Upper lobe of left lung (tissue), 6 donors: ENCODE measurements at regions not wholly inside any gene's neighbourhood (a gene's known extent, or its start where the extent isn't known, plus 50 kb on each side); places are given as distances from the start of the nearest gene placed in this dataset.

Experiments used
- ATAC-seq, 2 donors: fragments of 200-7000 bp; cut with Tn5 transposase; one replicate each; pipeline ENCODE4 v1.9.1; 2022; ENCODE audit warnings: mild to moderate bottlenecking in 2 of 2, moderate library complexity in 2 of 2; ENCODE audit not compliant: low FRiP score in 2 of 2
- DNase-seq, 2 donors: peaks; one replicate each; pipeline ENCODE4 v3.0.0-alpha.2; 2019 to 2020
- H3K27ac ChIP-seq, 4 donors: fragments of 200-600 bp; sonication (generic); one replicate each; pipeline ENCODE4 v1.5.1; 2016 to 2019
- H3K27me3 ChIP-seq, 4 donors: fragments of 200-600 bp; sonication (generic); one replicate each; pipeline ENCODE4 v1.5.1; 2017 to 2019
- H3K36me3 ChIP-seq, 4 donors: fragments of 200-600 bp; sonication (generic); one replicate each; pipeline ENCODE4 v1.5.1; 2016 to 2019
- H3K4me1 ChIP-seq, 4 donors: fragments of 200-600 bp; sonication (generic); one replicate each; pipeline ENCODE4 v1.5.1; 2018 to 2019
- H3K4me3 ChIP-seq, 4 donors: fragments of 200-600 bp; sonication (generic); one replicate each; pipeline ENCODE4 v1.5.1; 2017 to 2019; ENCODE audit warnings: mild to moderate bottlenecking in 2 of 4, moderate library complexity in 1 of 4
- H3K9me3 ChIP-seq, 4 donors: fragments of 200-600 bp; sonication (generic); one replicate each; pipeline ENCODE4 v1.5.1; 2018 to 2019
- CTCF ChIP-seq, 6 experiments: fragments of 450-650 bp in 4 of 6; fragments of 200-600 bp in 2 of 6; sonication (generic) in 2 of 6; IDR thresholded peaks; one replicate each; pipeline ENCODE4 v1.5.1; 2016 to 2019; ENCODE audit warnings: antibody characterized with exemption in 6 of 6
- EP300 ChIP-seq, 4 donors: sonication (generic); formaldehyde crosslinking; IDR thresholded peaks; one replicate each; pipeline ENCODE4 v1.5.1; 2017; ENCODE audit warnings: antibody characterized with exemption in 4 of 4, control low read depth in 2 of 4
- POLR2A ChIP-seq, 4 donors: fragments of 450-650 bp; IDR thresholded peaks; one replicate each; pipeline ENCODE4 v1.5.1; 2016 to 2017; ENCODE audit warnings: antibody characterized with exemption in 4 of 4, mild to moderate bottlenecking in 2 of 4
- POLR2AphosphoS5 ChIP-seq, 2 donors: sonication (generic); formaldehyde crosslinking; IDR thresholded peaks; one replicate each; pipeline ENCODE4 v1.5.1; 2017; ENCODE audit warnings: antibody characterized with exemption in 2 of 2
- whole genome bisulfite sequencing, 2 donors: methylation state at CpG; one replicate each; pipeline ENCODE4 v1.1.5; 2017 to 2018; 5-methylcytosine and 5-hydroxymethylcytosine counted together
- donor health status: DM: no; HTN: no; CAD: no; lungs with moderate emphysema.
- donor health status: DM: no; HTN: yes; CAD: no; lungs with severe emphysema.

- H3K4me3 ChIP-seq: no peak overlapping the region
- peaks cover 0 to 21% (median 10%) of the 10 kb centered on the region in 4 donors for H3K9me3 ChIP-seq
- H3K36me3 ChIP-seq: no peaks in the 10 kb centered on the region
- no peak for DNase-seq
- H3K4me1 ChIP-seq: no peaks in the 10 kb centered on the region
- ATAC-seq: no peak
- TF ChIP-seq POLR2AphosphoS5 (IDR thresholded peaks at IDR 0.05): no peak
- TF ChIP-seq CTCF (IDR thresholded peaks at IDR 0.05): no peak
- no peak overlapping the region for H3K27ac ChIP-seq
- H3K27me3 ChIP-seq: no peaks in the 10 kb centered on the region
Measured at GRCh38 chr5:118211606-118212005, 776.7 kb downstream of the DTWD2 start.

- Histone ChIP-seq H3K9me3 (peaks cover 0 to 21% (median 10%) of the 10 kb centered on the region in 4 donors), H3K27ac (no peak overlapping the region), H3K36me3 (no peaks in the 10 kb centered on the region), H3K4me3 (no peak overlapping the region), H3K27me3 (no peaks in the 10 kb centered on the region), H3K4me1 (no peaks in the 10 kb centered on the region)
- TF ChIP-seq EP300 (IDR thresholded peaks at IDR 0.05) (no peak), CTCF (IDR thresholded peaks at IDR 0.05) (no peak), POLR2AphosphoS5 (IDR thresholded peaks at IDR 0.05) (no peak), POLR2A (IDR thresholded peaks at IDR 0.05) (no peak)
- DNase-seq: peak in 1 of 2 donors; percentile 79
- peak in 1 of 2 donors; percentile 46 for ATAC-seq
- 96 to 97% methylated on average over 5 to 23 of the region's 23 CpGs for WGBS, 2 donors
Measured at GRCh38 chr5:118208031-118208453, 780.3 kb downstream of the DTWD2 start.

GRCh38 chr5:118199801-118200200, 788.5 kb downstream of the DTWD2 start:
- WGBS, 2 donors: 93 to 96% methylated on average over 2 of the region's 2 CpGs
- no peaks in the 10 kb centered on the region for H3K4me1 ChIP-seq
- no peak for ATAC-seq

GRCh38 chr5:118196229-118196628, 792.1 kb downstream of the DTWD2 start:
- no peaks in the 10 kb centered on the region for H3K9me3 ChIP-seq
- 89% methylated on average over 2 of the region's 2 CpGs for whole genome bisulfite sequencing, 2 donors
- DNase-seq (no peak), ATAC-seq (no peak)
- H3K36me3 ChIP-seq: no peaks in the 10 kb centered on the region
- no peak overlapping the region for H3K27ac ChIP-seq
- H3K4me3 ChIP-seq: no peak overlapping the region
- H3K27me3 ChIP-seq: no peaks in the 10 kb centered on the region
- H3K4me1 ChIP-seq: no peaks in the 10 kb centered on the region
- TF ChIP-seq POLR2A (IDR thresholded peaks at IDR 0.05): no peak
- TF ChIP-seq POLR2AphosphoS5 (IDR thresholded peaks at IDR 0.05): no peak
- no peak for TF ChIP-seq CTCF (IDR thresholded peaks at IDR 0.05)
- TF ChIP-seq EP300 (IDR thresholded peaks at IDR 0.05): no peak

More at GRCh38 chr5:118199801-118200200, 788.5 kb downstream of the DTWD2 start:
- no peak overlapping the region for H3K27ac ChIP-seq
- H3K27me3 ChIP-seq: no peaks in the 10 kb centered on the region
- no peaks in the 10 kb centered on the region for H3K9me3 ChIP-seq
- H3K36me3 ChIP-seq: no peaks in the 10 kb centered on the region
- no peak for DNase-seq
- TF ChIP-seq POLR2AphosphoS5 (IDR thresholded peaks at IDR 0.05) (no peak), CTCF (IDR thresholded peaks at IDR 0.05) (no peak), EP300 (IDR thresholded peaks at IDR 0.05) (no peak), POLR2A (IDR thresholded peaks at IDR 0.05) (no peak)
- H3K4me3 ChIP-seq: no peak overlapping the region

- Histone ChIP-seq H3K36me3 (no peaks in the 10 kb centered on the region), H3K4me3 (no peak overlapping the region), H3K9me3 (no peaks in the 10 kb centered on the region), H3K27ac (no peak overlapping the region), H3K27me3 (no peaks in the 10 kb centered on the region), H3K4me1 (no peaks in the 10 kb centered on the region)
- TF ChIP-seq EP300 (IDR thresholded peaks at IDR 0.05): no peak
- no peak for TF ChIP-seq POLR2AphosphoS5 (IDR thresholded peaks at IDR 0.05)
- TF ChIP-seq POLR2A (IDR thresholded peaks at IDR 0.05): no peak
- no peak for TF ChIP-seq CTCF (IDR thresholded peaks at IDR 0.05)
- peak in 1 of 2 donors; percentile 24 for ATAC-seq
- DNase-seq: no peak
- WGBS, 2 donors: 41 to 58% methylated on average over 4 of the region's 4 CpGs
Measured at GRCh38 chr5:118195211-118195610, 793.1 kb downstream of the DTWD2 start.
